Prostate gland (tissue), 2 donors: ENCODE measurements at regions not wholly inside any gene's neighbourhood (a gene's known extent, or its start where the extent isn't known, plus 50 kb on each side); places are given as distances from the start of the nearest gene placed in this dataset.

Source experiments
- DNase-seq: peaks from one replicate; pipeline ENCODE4 v3.0.0-alpha.2; 2019; ENCODE audit warnings: low spot score
- H3K27ac ChIP-seq, 2 donors: fragments of 200-600 bp; sonication (generic); 2 replicates each; pipeline ENCODE4 v1.5.1; 2017 to 2019
- H3K27me3 ChIP-seq: fragments of 200-600 bp; sonication (generic); replicated peaks from 2 replicates; pipeline ENCODE4 v1.5.1; 2019; ENCODE audit not compliant: insufficient read depth
- H3K36me3 ChIP-seq, 2 donors: fragments of 200-600 bp; sonication (generic); 1 replicate in 1 of 2; 2 replicates in 1 of 2; pipeline versions ENCODE4 v1.5.1 to v1.8.1; 2017 to 2019
- H3K4me1 ChIP-seq: fragments of 200-600 bp; sonication (generic); replicated peaks from 2 replicates; pipeline ENCODE4 v1.5.1; 2019
- H3K4me3 ChIP-seq, 2 donors: fragments of 200-600 bp; sonication (generic); 2 replicates each; pipeline ENCODE4 v1.5.1; 2017 to 2019
- H3K9me3 ChIP-seq: fragments of 200-600 bp; sonication (generic); 2 replicates; pipeline ENCODE4 v1.5.1; 2017
- CTCF ChIP-seq, 4 experiments: fragments of 200-600 bp in 2 of 4; fragments of 450-650 bp in 2 of 4; sonication (generic) in 2 of 4; IDR thresholded peaks; 1 replicate in 3 of 4; 2 replicates in 1 of 4; pipeline ENCODE4 v1.5.1; 2016 to 2019; ENCODE audit warnings: antibody characterized with exemption in 4 of 4, mild to moderate bottlenecking in 2 of 4, moderate library complexity in 2 of 4
- POLR2A ChIP-seq: fragments of 450-650 bp; IDR thresholded peaks from one replicate; pipeline ENCODE4 v1.6.1; 2016; ENCODE audit warnings: antibody characterized with exemption, mild to moderate bottlenecking
- POLR2AphosphoS5 ChIP-seq: sonication (generic); formaldehyde crosslinking; IDR thresholded peaks from one replicate; pipeline ENCODE4 v1.6.1; 2017; ENCODE audit warnings: antibody characterized with exemption
- WGBS: methylation state at CpG from one replicate; pipeline ENCODE4 v1.1.5; 2018; 5-methylcytosine and 5-hydroxymethylcytosine counted together
- intact Hi-C: fragments of 100-400 bp; cut with DNase I; formaldehyde crosslinking; loops from one replicate; pipeline ENCODE4 v1.14.2; 2022

DNA sequence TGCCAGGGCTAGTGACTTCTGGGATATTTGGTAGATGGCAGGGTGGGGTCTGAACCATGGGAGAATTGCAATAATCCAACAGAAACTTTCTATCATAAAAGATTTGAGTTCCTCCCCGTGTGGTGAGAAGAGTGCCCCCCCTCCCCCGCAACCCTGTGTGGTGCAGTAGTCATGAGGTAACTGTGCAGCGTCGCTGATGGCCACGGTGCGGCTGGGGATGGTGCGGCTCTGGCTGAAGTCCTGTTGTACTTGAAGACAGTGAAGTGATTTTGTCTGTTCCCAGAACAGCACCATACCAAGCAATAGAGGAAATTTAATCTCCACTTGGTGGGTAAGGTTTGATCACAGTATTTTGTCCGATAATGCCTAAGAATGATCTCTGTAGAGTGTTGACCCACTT, 654.8 kb upstream of the POU3F2 start:
- Histone ChIP-seq H3K4me1 (no peaks in the 10 kb centered on the region), H3K9me3 (no peaks in the 10 kb centered on the region), H3K36me3 (no peaks in the 10 kb centered on the region), H3K27ac (no peak overlapping the region), H3K27me3 (no peaks in the 10 kb centered on the region), H3K4me3 (no peak overlapping the region)
- TF ChIP-seq POLR2A (no peak), POLR2AphosphoS5 (no peak), CTCF (IDR thresholded peaks at IDR 0.05) (no peak)
- no peak for DNase-seq
- intact Hi-C loops, result no loop called here
- WGBS, result 90% methylated on average over 8 of the region's 8 CpGs

GRCh38 chr6:98200084-98200483, 634.3 kb upstream of the POU3F2 start:
- H3K27me3 ChIP-seq, result no peaks in the 10 kb centered on the region
- 70% methylated on average over 3 of the region's 3 CpGs for WGBS
- DNase-seq, result no peak
- TF ChIP-seq POLR2AphosphoS5, result no peak
- TF ChIP-seq POLR2A, result no peak
- no peak for TF ChIP-seq CTCF (IDR thresholded peaks at IDR 0.05)
- no peak overlapping the region for H3K27ac ChIP-seq
- H3K9me3 ChIP-seq, result no peaks in the 10 kb centered on the region
- no peak overlapping the region for H3K4me3 ChIP-seq
- no peaks in the 10 kb centered on the region for H3K36me3 ChIP-seq
- no peaks in the 10 kb centered on the region for H3K4me1 ChIP-seq
- intact Hi-C loops, result no loop called here

DNA sequence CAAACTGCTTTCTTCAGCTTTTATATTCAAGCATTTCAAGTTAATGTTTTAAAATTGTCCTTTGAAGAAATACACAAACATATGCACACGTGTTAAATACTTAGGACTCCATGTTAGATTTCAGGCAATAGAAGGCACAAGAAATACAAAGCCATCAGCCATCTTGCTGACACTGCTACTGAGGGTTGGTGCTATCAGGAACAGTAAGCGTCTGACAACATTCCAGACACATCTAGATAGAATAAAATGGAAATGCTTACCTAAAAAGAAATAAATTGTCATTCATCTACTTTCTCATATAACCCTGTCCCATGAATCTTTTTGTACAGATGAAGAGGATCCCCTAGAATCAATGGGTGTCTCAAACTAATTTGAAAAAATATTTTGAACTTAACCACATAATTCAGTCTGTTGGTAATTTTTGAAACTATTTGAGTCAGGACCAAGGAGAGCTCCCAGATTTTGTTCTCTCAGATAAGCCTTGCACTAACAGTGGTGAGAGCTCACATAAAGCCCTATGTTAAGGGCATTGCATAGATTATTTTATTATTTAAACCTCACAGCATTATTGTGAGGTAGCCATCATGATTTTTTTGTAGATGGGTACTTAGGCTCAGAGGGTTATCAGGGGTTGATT, 631.1 kb upstream of the POU3F2 start:
- Histone ChIP-seq H3K27ac (no peak overlapping the region), H3K27me3 (no peaks in the 10 kb centered on the region), H3K36me3 (no peaks in the 10 kb centered on the region), H3K4me1 (no peaks in the 10 kb centered on the region), H3K9me3 (no peaks in the 10 kb centered on the region), H3K4me3 (no peak overlapping the region)
- 52% methylated on average over 2 of the region's 2 CpGs for WGBS
- intact Hi-C loops, result no loop called here
- DNase-seq, result no peak
- TF ChIP-seq POLR2A (no peak), CTCF (IDR thresholded peaks at IDR 0.05) (no peak), POLR2AphosphoS5 (no peak)

- WGBS, result 86% methylated on average over 2 of the region's 2 CpGs
- intact Hi-C loops, result no loop called here
- H3K4me1 ChIP-seq, result no peaks in the 10 kb centered on the region
- no peak for TF ChIP-seq POLR2AphosphoS5
- TF ChIP-seq CTCF (IDR thresholded peaks at IDR 0.05), result no peak
- no peak for TF ChIP-seq POLR2A
- H3K27me3 ChIP-seq, result no peaks in the 10 kb centered on the region
- H3K36me3 ChIP-seq, result no peaks in the 10 kb centered on the region
- H3K27ac ChIP-seq, result no peak overlapping the region
- no peak for DNase-seq
- no peak overlapping the region for H3K4me3 ChIP-seq
- H3K9me3 ChIP-seq, result no peaks in the 10 kb centered on the region
These were observed 621.9 kb upstream of the POU3F2 start for GRCh38 chr6:98212468-98212867.

DNA sequence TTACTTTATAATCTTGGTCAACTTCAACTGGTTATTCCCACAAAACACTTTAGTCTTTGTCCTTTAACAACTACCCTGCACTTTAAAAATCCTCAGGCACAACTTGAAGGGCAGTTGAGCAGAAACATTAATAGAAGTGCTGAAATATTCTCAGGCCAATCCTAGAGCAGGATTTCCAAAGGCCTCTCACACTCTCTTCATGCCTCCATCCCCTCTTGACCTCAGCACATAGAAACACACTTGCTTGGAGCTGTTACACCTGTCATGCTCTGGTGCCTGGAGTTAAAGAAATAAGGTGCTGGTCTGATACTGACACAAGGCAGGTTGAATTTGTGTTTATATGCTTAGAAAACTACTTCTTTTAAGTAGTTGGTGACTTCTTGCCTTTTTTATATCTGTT, 618.8 kb upstream of the POU3F2 start:
- Histone ChIP-seq H3K27me3 (no peaks in the 10 kb centered on the region), H3K9me3 (no peaks in the 10 kb centered on the region), H3K4me1 (no peaks in the 10 kb centered on the region), H3K36me3 (no peaks in the 10 kb centered on the region), H3K4me3 (no peak overlapping the region), H3K27ac (no peak overlapping the region)
- no peak for DNase-seq
- TF ChIP-seq CTCF (IDR thresholded peaks at IDR 0.05), result no peak
- no peak for TF ChIP-seq POLR2AphosphoS5
- no peak for TF ChIP-seq POLR2A
- intact Hi-C loops, result no loop called here
